Smooth muscle cell (in vitro differentiated cells): ENCODE measurements at regions not wholly inside any gene's neighbourhood (a gene's known extent, or its start where the extent isn't known, plus 50 kb on each side); places are given as distances from the start of the nearest gene placed in this dataset.
A peak's percentile ranks its signal among the peaks of the same experiment; 100 is the strongest.

Experiments used
- DNase-seq: peaks from one replicate; lab custom pipeline; 2025; ENCODE audit not compliant: unreplicated experiment; lab: John Stamatoyannopoulos, UW
- H2AFZ ChIP-seq: fragments of 200-600 bp; sonication (generic); 2 replicates; pipeline ENCODE4 v1.6.0; 2016; ENCODE audit warnings: antibody characterized with exemption, low read depth, mild to moderate bottlenecking
- H3F3A ChIP-seq: fragments of 200-600 bp; sonication (generic); 2 replicates; pipeline ENCODE4 v1.6.0; 2017; ENCODE audit warnings: antibody characterized with exemption, low read depth
- H3K27ac ChIP-seq: fragments of 200-600 bp; sonication (generic); 2 replicates; pipeline ENCODE4 v1.5.1; 2016; ENCODE audit warnings: low read depth, mild to moderate bottlenecking
- H3K27me3 ChIP-seq: fragments of 200-600 bp; sonication (generic); 2 replicates; pipeline ENCODE4 v1.6.1; 2016; ENCODE audit warnings: low read depth, mild to moderate bottlenecking
- H3K36me3 ChIP-seq: fragments of 200-600 bp; sonication (generic); 2 replicates; pipeline ENCODE4 v1.5.1; 2016; ENCODE audit warnings: low read depth
- H3K4me1 ChIP-seq: fragments of 200-600 bp; sonication (generic); 2 replicates; pipeline ENCODE4 v1.5.1; 2016; ENCODE audit warnings: low read depth
- H3K4me2 ChIP-seq: fragments of 200-600 bp; sonication (generic); 2 replicates; pipeline ENCODE4 v1.6.0; 2016; ENCODE audit warnings: mild to moderate bottlenecking
- H3K4me3 ChIP-seq: fragments of 200-600 bp; sonication (generic); 2 replicates; pipeline ENCODE4 v1.5.1; 2016; ENCODE audit warnings: mild to moderate bottlenecking
- H3K79me2 ChIP-seq: fragments of 200-600 bp; sonication (generic); 2 replicates; pipeline ENCODE4 v1.6.0; 2016; ENCODE audit warnings: low read depth, mild to moderate bottlenecking
- H3K9ac ChIP-seq: fragments of 200-600 bp; sonication (generic); 2 replicates; pipeline ENCODE4 v1.6.0; 2016; ENCODE audit warnings: low read depth
- H3K9me3 ChIP-seq: fragments of 200-600 bp; sonication (generic); replicated peaks from 2 replicates; pipeline ENCODE4 v1.5.1; 2016; ENCODE audit warnings: low read depth
- H4K20me1 ChIP-seq: fragments of 200-600 bp; sonication (generic); 2 replicates; pipeline ENCODE4 v1.6.0; 2016; ENCODE audit warnings: low read depth
- WGBS: methylation state at CpG from one replicate; pipeline ENCODE4 v1.1.7; 2016; ENCODE audit warnings: low lambda C conversion rate; 5-methylcytosine and 5-hydroxymethylcytosine counted together
- TF ChIP-seq, protein P1 (sequence below): fragments of 200-600 bp; sonication (generic); IDR thresholded peaks from 2 replicates; pipeline ENCODE4 v1.5.1; 2017; ENCODE audit warnings: borderline replicate concordance, mild to moderate bottlenecking, antibody characterized with exemption; ENCODE audit not compliant: insufficient read depth, poor library complexity, severe bottlenecking

DNA sequence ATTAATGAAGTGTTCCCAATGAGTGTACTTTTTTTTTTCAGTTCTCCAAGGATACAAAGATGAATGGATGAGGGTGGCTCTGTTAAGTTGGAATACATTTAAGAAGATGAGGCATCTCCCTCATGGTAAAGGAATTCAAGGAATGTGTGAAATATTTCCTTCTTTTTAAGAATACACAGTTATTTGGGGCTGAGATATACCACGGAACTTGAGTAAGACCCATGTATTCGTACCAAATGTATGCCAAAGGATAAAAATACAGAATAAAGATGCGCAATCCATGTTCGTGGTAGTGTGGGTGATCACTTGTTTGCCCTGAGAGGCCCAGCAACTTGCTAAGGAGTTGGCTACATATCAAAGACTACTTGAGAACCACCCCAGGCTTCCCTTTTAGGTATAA is 164.2 kb upstream of the TCF21 start:
- no peak overlapping the region for H2AFZ ChIP-seq
- WGBS, result 68% methylated on average over 4 of the region's 4 CpGs
- TF ChIP-seq, protein P1, sequence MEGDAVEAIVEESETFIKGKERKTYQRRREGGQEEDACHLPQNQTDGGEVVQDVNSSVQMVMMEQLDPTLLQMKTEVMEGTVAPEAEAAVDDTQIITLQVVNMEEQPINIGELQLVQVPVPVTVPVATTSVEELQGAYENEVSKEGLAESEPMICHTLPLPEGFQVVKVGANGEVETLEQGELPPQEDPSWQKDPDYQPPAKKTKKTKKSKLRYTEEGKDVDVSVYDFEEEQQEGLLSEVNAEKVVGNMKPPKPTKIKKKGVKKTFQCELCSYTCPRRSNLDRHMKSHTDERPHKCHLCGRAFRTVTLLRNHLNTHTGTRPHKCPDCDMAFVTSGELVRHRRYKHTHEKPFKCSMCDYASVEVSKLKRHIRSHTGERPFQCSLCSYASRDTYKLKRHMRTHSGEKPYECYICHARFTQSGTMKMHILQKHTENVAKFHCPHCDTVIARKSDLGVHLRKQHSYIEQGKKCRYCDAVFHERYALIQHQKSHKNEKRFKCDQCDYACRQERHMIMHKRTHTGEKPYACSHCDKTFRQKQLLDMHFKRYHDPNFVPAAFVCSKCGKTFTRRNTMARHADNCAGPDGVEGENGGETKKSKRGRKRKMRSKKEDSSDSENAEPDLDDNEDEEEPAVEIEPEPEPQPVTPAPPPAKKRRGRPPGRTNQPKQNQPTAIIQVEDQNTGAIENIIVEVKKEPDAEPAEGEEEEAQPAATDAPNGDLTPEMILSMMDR, result no peak

DNA sequence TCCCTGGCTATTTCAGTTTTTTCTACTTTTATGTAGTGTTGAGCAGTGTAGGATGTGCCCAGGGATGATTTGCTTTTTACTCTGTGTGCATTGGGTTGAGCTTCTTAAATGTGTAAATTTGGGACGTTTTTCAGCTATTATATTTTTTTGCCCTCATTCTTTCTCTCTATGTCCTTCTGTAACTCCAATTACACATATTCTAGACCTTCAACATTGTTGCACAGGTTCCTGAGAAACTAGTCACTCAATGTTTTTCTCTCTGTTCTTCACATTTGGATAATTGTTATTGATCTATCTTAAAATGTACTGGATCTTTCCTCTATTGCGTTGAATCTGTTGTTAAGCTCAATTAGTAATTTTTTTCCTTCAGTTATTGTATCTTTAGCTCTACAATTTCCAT is 162.7 kb upstream of the TCF21 start:
- no peaks in the 10 kb centered on the region for H3F3A ChIP-seq
- H3K36me3 ChIP-seq, result no peaks in the 10 kb centered on the region
- no peaks in the 10 kb centered on the region for H3K79me2 ChIP-seq
- H3K9ac ChIP-seq, result no peak overlapping the region
- H2AFZ ChIP-seq, result no peak overlapping the region
- H3K4me3 ChIP-seq, result no peak overlapping the region
- TF ChIP-seq, protein P1, result no peak
- no peak overlapping the region for H3K4me2 ChIP-seq
- no peaks in the 10 kb centered on the region for H4K20me1 ChIP-seq
- no peak overlapping the region for H3K27ac ChIP-seq
- DNase-seq, result no peak
- WGBS, result 93% methylated on average over 2 of the region's 2 CpGs
- no peaks in the 10 kb centered on the region for H3K9me3 ChIP-seq
- no peaks in the 10 kb centered on the region for H3K27me3 ChIP-seq
- H3K4me1 ChIP-seq, result no peaks in the 10 kb centered on the region

More for the DNA sequence above, 164.2 kb upstream of the TCF21 start:
- DNase-seq, result no peak
- H3K27ac ChIP-seq, result no peak overlapping the region
- no peaks in the 10 kb centered on the region for H3K36me3 ChIP-seq
- no peaks in the 10 kb centered on the region for H3K79me2 ChIP-seq
- H3F3A ChIP-seq, result no peaks in the 10 kb centered on the region
- H3K4me1 ChIP-seq, result no peaks in the 10 kb centered on the region
- no peak overlapping the region for H3K4me3 ChIP-seq
- H3K9ac ChIP-seq, result no peak overlapping the region
- no peaks in the 10 kb centered on the region for H4K20me1 ChIP-seq
- H3K4me2 ChIP-seq, result no peak overlapping the region
- no peaks in the 10 kb centered on the region for H3K9me3 ChIP-seq
- no peaks in the 10 kb centered on the region for H3K27me3 ChIP-seq

DNA sequence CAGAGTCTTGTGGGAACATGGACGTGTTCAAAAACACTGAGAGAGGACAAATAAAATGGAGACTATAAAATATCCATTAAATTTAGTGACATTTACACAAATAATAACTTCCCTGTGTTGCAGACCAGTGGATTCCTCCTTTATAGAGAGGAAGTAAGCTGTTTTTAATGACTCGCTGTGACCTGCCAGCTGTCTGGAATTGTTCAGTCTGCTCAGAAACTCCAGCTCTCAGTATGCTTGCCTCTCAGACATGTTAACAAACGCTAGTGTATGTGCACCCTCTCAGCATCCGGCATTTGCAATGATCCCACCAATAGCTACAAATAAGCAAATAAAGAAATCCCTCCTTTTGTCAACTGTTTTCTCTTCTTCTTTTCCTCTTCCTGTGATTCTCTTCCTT is 158.0 kb upstream of the TCF21 start:
- 55% methylated on average over 4 of the region's 4 CpGs for WGBS
- Histone ChIP-seq H3K27ac (no peak overlapping the region), H3K4me3 (no peak overlapping the region), H3K36me3 (no peaks in the 10 kb centered on the region), H3K9ac (no peak overlapping the region), H3F3A (no peaks in the 10 kb centered on the region), H3K4me2 (no peak overlapping the region), H4K20me1 (no peaks in the 10 kb centered on the region), H3K9me3 (peaks cover 6% of the 10 kb centered on the region), H2AFZ (peak overlapping the region; percentile 14), H3K27me3 (no peaks in the 10 kb centered on the region), H3K79me2 (no peaks in the 10 kb centered on the region), H3K4me1 (no peaks in the 10 kb centered on the region)
- TF ChIP-seq, protein P1, result no peak
- DNase-seq, result no peak

DNA sequence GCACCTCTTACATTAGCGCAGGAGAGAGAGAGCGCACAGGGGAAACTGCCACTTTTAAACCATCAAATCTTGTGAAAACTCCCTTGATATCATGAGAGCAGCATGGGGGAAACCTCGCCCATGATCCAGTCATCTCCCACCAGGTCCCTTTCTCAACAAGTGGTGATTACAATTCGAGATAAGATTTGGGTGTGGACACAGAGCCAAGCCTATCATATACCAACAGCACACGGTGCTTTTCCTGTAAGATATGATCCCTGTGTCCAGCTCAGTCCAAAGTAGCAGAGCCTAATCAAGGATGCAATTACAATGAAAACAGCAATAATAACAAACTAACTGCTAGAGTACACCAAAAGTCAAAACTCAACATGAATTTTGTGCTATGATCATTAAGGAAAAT is 148.7 kb upstream of the TCF21 start:
- 80% methylated on average over 5 of the region's 5 CpGs for WGBS
- Histone ChIP-seq H3K9me3 (no peaks in the 10 kb centered on the region), H3K27ac (no peak overlapping the region), H3K79me2 (no peaks in the 10 kb centered on the region), H3K36me3 (no peaks in the 10 kb centered on the region), H3F3A (no peaks in the 10 kb centered on the region), H4K20me1 (no peaks in the 10 kb centered on the region), H3K4me2 (no peak overlapping the region), H3K4me1 (no peaks in the 10 kb centered on the region), H3K9ac (no peak overlapping the region), H2AFZ (no peak overlapping the region), H3K4me3 (no peak overlapping the region), H3K27me3 (no peaks in the 10 kb centered on the region)
- TF ChIP-seq, protein P1, result no peak
- DNase-seq, result no peak
